CD4-positive, alpha-beta T cell treated with Interleukin-21 for 1 hour (primary cell): ENCODE measurements at regions not wholly inside any gene's neighbourhood (a gene's known extent, or its start where the extent isn't known, plus 50 kb on each side); places are given as distances from the start of the nearest gene placed in this dataset.

Experiments used
- DNase-seq: peaks from one replicate; pipeline ENCODE4 v3.0.0-alpha.2; 2020

- DNase-seq = peak; percentile 64
Observed at GRCh38 chr6:111989743-111990142, 64.2 kb upstream of the CCN6 start.

- peak; percentile 31 for DNase-seq
Observed at GRCh38 chr6:111990214-111990613, 63.7 kb upstream of the CCN6 start.

GRCh38 chr6:111992851-111993250 lies 61.1 kb upstream of the CCN6 start:
- peak; percentile 62 for DNase-seq

GRCh38 chr6:111993342-111993741 lies 60.6 kb upstream of the CCN6 start:
- no peak for DNase-seq

- DNase-seq = no peak
Observed at GRCh38 chr6:111994791-111995190, 59.1 kb upstream of the CCN6 start.

GRCh38 chr6:111995404-111995803 lies 58.5 kb upstream of the CCN6 start:
- no peak for DNase-seq

GRCh38 chr6:111996144-111996865 lies 57.6 kb upstream of the CCN6 start:
- no peak for DNase-seq

GRCh38 chr6:111997078-111997852 lies 56.6 kb upstream of the CCN6 start:
- DNase-seq = peak; percentile 84

GRCh38 chr6:111997853-111998208 lies 56.1 kb upstream of the CCN6 start:
- DNase-seq = no peak

GRCh38 chr6:112002307-112002706 lies 51.6 kb upstream of the CCN6 start:
- DNase-seq = no peak
